ENCODE measurements at regions not wholly inside any gene's neighbourhood (a gene's known extent, or its start where the extent isn't known, plus 50 kb on each side); places are given as distances from the start of the nearest gene placed in this dataset.
A peak's percentile ranks its signal among the peaks of the same experiment; 100 is the strongest.

- Histone ChIP-seq H3K18ac (ENCODE audit: low read depth in 1 of 2, low read length in 2 of 2) (no peak overlapping the region), H3K4me2 (ENCODE audit: low read length, poor library complexity, severe bottlenecking) (no peak overlapping the region), H4K8ac (ENCODE audit: low read length) (no peak overlapping the region), H2BK12ac (ENCODE audit: low read length in 2 of 2) (no peak overlapping the region), H2BK120ac (ENCODE audit: low read depth, low read length) (no peak overlapping the region), H3K79me1 (replicated peaks; ENCODE audit: low read length, poor library complexity, severe bottlenecking) (no peaks in the 10 kb centered on the region), H2BK5ac (ENCODE audit: low read depth, low read length, poor library complexity, severe bottlenecking) (no peak overlapping the region), H3K23ac (ENCODE audit: low read length in 2 of 2) (no peak overlapping the region), H4K91ac (ENCODE audit: low read length) (no peak overlapping the region), H3K9ac (ENCODE audit: low read length) (no peak overlapping the region), H2AK5ac (ENCODE audit: low read length, severe bottlenecking) (no peak overlapping the region), H2AFZ (ENCODE audit: low read depth, low read length) (no peak overlapping the region), H3K4me1 (ENCODE audit: control insufficient read depth, insufficient read depth, low read depth, low read length) (no peaks in the 10 kb centered on the region), H3K27me3 (ENCODE audit: control insufficient read depth in 1 of 2, insufficient read depth in 1 of 2, low read length in 2 of 2) (no peaks in the 10 kb centered on the region), H3K4me3 (ENCODE audit: insufficient read depth in 1 of 2, low read depth in 1 of 2, low read length in 2 of 2) (no peak overlapping the region), H3K36me3 (ENCODE audit: control insufficient read depth in 1 of 2, insufficient read depth in 2 of 2, low read depth in 1 of 2, low read length in 2 of 2) (no peaks in the 10 kb centered on the region), H3K14ac (ENCODE audit: low read length in 2 of 2) (no peak overlapping the region), H3K27ac (ENCODE audit: low read length, poor library complexity, severe bottlenecking) (no peak overlapping the region), H3K4ac (ENCODE audit: low read depth in 1 of 2, low read length in 2 of 2) (no peak overlapping the region), H2BK15ac (ENCODE audit: low read depth, poor library complexity, severe bottlenecking) (no peak overlapping the region), H3K9me3 (ENCODE audit: control insufficient read depth, low read length) (no peaks in the 10 kb centered on the region)
- peak; percentile 36 for DNase-seq
- WGBS: 31% methylated on average over 2 of the region's 3 CpGs
Measured at GRCh38 chr1:163561580-163562295, 240.0 kb downstream of the NUF2 start.

GRCh38 chr1:163562355-163562754, 240.6 kb downstream of the NUF2 start:
- 94% methylated on average over 2 of the region's 2 CpGs for WGBS
- H2BK15ac ChIP-seq (ENCODE audit: low read depth, poor library complexity, severe bottlenecking): no peak overlapping the region

GRCh38 chr1:163565166-163565565, 243.4 kb downstream of the NUF2 start:
- H3K36me3 ChIP-seq (ENCODE audit: control insufficient read depth in 1 of 2, insufficient read depth in 2 of 2, low read depth in 1 of 2, low read length in 2 of 2): no peaks in the 10 kb centered on the region
- H4K91ac ChIP-seq (ENCODE audit: low read length): no peak overlapping the region
- H2BK15ac ChIP-seq (ENCODE audit: low read depth, poor library complexity, severe bottlenecking): no peak overlapping the region
- H3K27ac ChIP-seq (ENCODE audit: low read length, poor library complexity, severe bottlenecking): no peak overlapping the region
- no peak overlapping the region for H3K4ac ChIP-seq (ENCODE audit: low read depth in 1 of 2, low read length in 2 of 2)
- DNase-seq: no peak
- H3K14ac ChIP-seq (ENCODE audit: low read length in 2 of 2): no peak overlapping the region
- no peak overlapping the region for H2BK12ac ChIP-seq (ENCODE audit: low read length in 2 of 2)
- no peak overlapping the region for H2AFZ ChIP-seq (ENCODE audit: low read depth, low read length)
- H3K9ac ChIP-seq (ENCODE audit: low read length): no peak overlapping the region
- no peaks in the 10 kb centered on the region for H3K79me1 ChIP-seq (replicated peaks; ENCODE audit: low read length, poor library complexity, severe bottlenecking)
- H3K4me1 ChIP-seq (ENCODE audit: control insufficient read depth, insufficient read depth, low read depth, low read length): no peaks in the 10 kb centered on the region
- H4K8ac ChIP-seq (ENCODE audit: low read length): no peak overlapping the region
- no peaks in the 10 kb centered on the region for H3K9me3 ChIP-seq (ENCODE audit: control insufficient read depth, low read length)
- no peak overlapping the region for H2BK120ac ChIP-seq (ENCODE audit: low read depth, low read length)
- no peak overlapping the region for H2BK5ac ChIP-seq (ENCODE audit: low read depth, low read length, poor library complexity, severe bottlenecking)
- H3K27me3 ChIP-seq (ENCODE audit: control insufficient read depth in 1 of 2, insufficient read depth in 1 of 2, low read length in 2 of 2): no peaks in the 10 kb centered on the region
- 47% methylated on average over 1 of the region's 3 CpGs for WGBS
- no peak overlapping the region for H3K18ac ChIP-seq (ENCODE audit: low read depth in 1 of 2, low read length in 2 of 2)
- no peak overlapping the region for H3K23ac ChIP-seq (ENCODE audit: low read length in 2 of 2)
- H3K4me2 ChIP-seq (ENCODE audit: low read length, poor library complexity, severe bottlenecking): no peak overlapping the region
- H3K4me3 ChIP-seq (ENCODE audit: insufficient read depth in 1 of 2, low read depth in 1 of 2, low read length in 2 of 2): no peak overlapping the region
- no peak overlapping the region for H2AK5ac ChIP-seq (ENCODE audit: low read length, severe bottlenecking)

More at GRCh38 chr1:163562355-163562754, 240.6 kb downstream of the NUF2 start:
- no peak overlapping the region for H3K23ac ChIP-seq (ENCODE audit: low read length in 2 of 2)
- no peak overlapping the region for H3K4me2 ChIP-seq (ENCODE audit: low read length, poor library complexity, severe bottlenecking)
- no peaks in the 10 kb centered on the region for H3K36me3 ChIP-seq (ENCODE audit: control insufficient read depth in 1 of 2, insufficient read depth in 2 of 2, low read depth in 1 of 2, low read length in 2 of 2)
- H2AK5ac ChIP-seq (ENCODE audit: low read length, severe bottlenecking): no peak overlapping the region
- H3K4me1 ChIP-seq (ENCODE audit: control insufficient read depth, insufficient read depth, low read depth, low read length): no peaks in the 10 kb centered on the region
- H3K79me1 ChIP-seq (replicated peaks; ENCODE audit: low read length, poor library complexity, severe bottlenecking): no peaks in the 10 kb centered on the region
- H2BK120ac ChIP-seq (ENCODE audit: low read depth, low read length): no peak overlapping the region
- H3K9me3 ChIP-seq (ENCODE audit: control insufficient read depth, low read length): no peaks in the 10 kb centered on the region
- H2BK5ac ChIP-seq (ENCODE audit: low read depth, low read length, poor library complexity, severe bottlenecking): no peak overlapping the region
- H3K4ac ChIP-seq (ENCODE audit: low read depth in 1 of 2, low read length in 2 of 2): no peak overlapping the region
- H3K4me3 ChIP-seq (ENCODE audit: insufficient read depth in 1 of 2, low read depth in 1 of 2, low read length in 2 of 2): no peak overlapping the region
- H3K18ac ChIP-seq (ENCODE audit: low read depth in 1 of 2, low read length in 2 of 2): no peak overlapping the region
- H4K91ac ChIP-seq (ENCODE audit: low read length): no peak overlapping the region
- H3K9ac ChIP-seq (ENCODE audit: low read length): no peak overlapping the region
- DNase-seq: no peak
- H3K14ac ChIP-seq (ENCODE audit: low read length in 2 of 2): no peak overlapping the region
- H2AFZ ChIP-seq (ENCODE audit: low read depth, low read length): no peak overlapping the region
- no peaks in the 10 kb centered on the region for H3K27me3 ChIP-seq (ENCODE audit: control insufficient read depth in 1 of 2, insufficient read depth in 1 of 2, low read length in 2 of 2)
- no peak overlapping the region for H3K27ac ChIP-seq (ENCODE audit: low read length, poor library complexity, severe bottlenecking)
- H2BK12ac ChIP-seq (ENCODE audit: low read length in 2 of 2): no peak overlapping the region
- H4K8ac ChIP-seq (ENCODE audit: low read length): no peak overlapping the region

GRCh38 chr1:163570071-163570470, 248.3 kb downstream of the NUF2 start:
- Histone ChIP-seq H3K36me3 (ENCODE audit: control insufficient read depth in 1 of 2, insufficient read depth in 2 of 2, low read depth in 1 of 2, low read length in 2 of 2) (no peaks in the 10 kb centered on the region), H3K18ac (ENCODE audit: low read depth in 1 of 2, low read length in 2 of 2) (no peak overlapping the region), H3K14ac (ENCODE audit: low read length in 2 of 2) (no peak overlapping the region), H3K79me1 (replicated peaks; ENCODE audit: low read length, poor library complexity, severe bottlenecking) (no peaks in the 10 kb centered on the region), H2AFZ (ENCODE audit: low read depth, low read length) (no peak overlapping the region), H3K9ac (ENCODE audit: low read length) (peak overlapping the region; percentile 36), H3K4ac (ENCODE audit: low read depth in 1 of 2, low read length in 2 of 2) (no peak overlapping the region), H2BK15ac (ENCODE audit: low read depth, poor library complexity, severe bottlenecking) (no peak overlapping the region), H2BK12ac (ENCODE audit: low read length in 2 of 2) (no peak overlapping the region), H3K23ac (ENCODE audit: low read length in 2 of 2) (no peak overlapping the region), H3K4me2 (ENCODE audit: low read length, poor library complexity, severe bottlenecking) (peak overlapping the region; percentile 56), H4K91ac (ENCODE audit: low read length) (no peak overlapping the region), H3K4me1 (ENCODE audit: control insufficient read depth, insufficient read depth, low read depth, low read length) (no peaks in the 10 kb centered on the region), H3K9me3 (ENCODE audit: control insufficient read depth, low read length) (no peaks in the 10 kb centered on the region), H3K27ac (ENCODE audit: low read length, poor library complexity, severe bottlenecking) (no peak overlapping the region), H3K4me3 (ENCODE audit: insufficient read depth in 1 of 2, low read depth in 1 of 2, low read length in 2 of 2) (no peak overlapping the region), H2BK120ac (ENCODE audit: low read depth, low read length) (no peak overlapping the region), H2AK5ac (ENCODE audit: low read length, severe bottlenecking) (no peak overlapping the region), H2BK5ac (ENCODE audit: low read depth, low read length, poor library complexity, severe bottlenecking) (no peak overlapping the region), H4K8ac (ENCODE audit: low read length) (no peak overlapping the region), H3K27me3 (ENCODE audit: control insufficient read depth in 1 of 2, insufficient read depth in 1 of 2, low read length in 2 of 2) (no peaks in the 10 kb centered on the region)
- 44% methylated on average over 2 of the region's 4 CpGs for WGBS
- peak; percentile 3 for DNase-seq

Data from mesenchymal stem cell (in vitro differentiated cells and primary cell).